ENCODE measurements at regions not wholly inside any gene's neighbourhood (a gene's known extent, or its start where the extent isn't known, plus 50 kb on each side); places are given as distances from the start of the nearest gene placed in this dataset.

- intact Hi-C loops (cut with DNase I) = no loop called here
- H3K4me3 ChIP-seq = no peak overlapping the region
- H3K36me3 ChIP-seq = no peaks in the 10 kb centered on the region
- DNase-seq (no peak), ATAC-seq (peak; percentile 40)
- no peak for TF ChIP-seq CTCF (IDR thresholded peaks at IDR 0.05)
- H3K27ac ChIP-seq = no peak overlapping the region
- no peaks in the 10 kb centered on the region for H3K9me3 ChIP-seq
- H3K27me3 ChIP-seq = no peaks in the 10 kb centered on the region
- H3K4me1 ChIP-seq = no peaks in the 10 kb centered on the region
These were observed 717.8 kb downstream of the EPHA7 start for GRCh38 chr6:92701425-92702096.

- Histone ChIP-seq H3K4me1 (no peaks in the 10 kb centered on the region), H3K27ac (no peak overlapping the region), H3K4me3 (no peak overlapping the region), H3K9me3 (no peaks in the 10 kb centered on the region), H3K36me3 (no peaks in the 10 kb centered on the region), H3K27me3 (no peaks in the 10 kb centered on the region)
- no peak for DNase-seq
- intact Hi-C loops (cut with DNase I) = no loop called here
- no peak for TF ChIP-seq CTCF (IDR thresholded peaks at IDR 0.05)
- peak; percentile 25 for ATAC-seq
These were observed 718.9 kb downstream of the EPHA7 start for GRCh38 chr6:92700411-92700810.

GRCh38 chr6:92690997-92691599 is 728.3 kb downstream of the EPHA7 start:
- Histone ChIP-seq H3K27ac (no peak overlapping the region), H3K9me3 (no peaks in the 10 kb centered on the region), H3K27me3 (no peaks in the 10 kb centered on the region), H3K4me1 (no peaks in the 10 kb centered on the region), H3K4me3 (no peak overlapping the region), H3K36me3 (no peaks in the 10 kb centered on the region)
- intact Hi-C loops (cut with DNase I) = no loop called here
- ATAC-seq (no peak), DNase-seq (no peak)
- TF ChIP-seq CTCF (IDR thresholded peaks at IDR 0.05) = no peak

- Histone ChIP-seq H3K9me3 (no peaks in the 10 kb centered on the region), H3K4me1 (no peaks in the 10 kb centered on the region), H3K27me3 (no peaks in the 10 kb centered on the region), H3K27ac (no peak overlapping the region), H3K36me3 (no peaks in the 10 kb centered on the region), H3K4me3 (no peak overlapping the region)
- ATAC-seq (peak; percentile 59), DNase-seq (no peak)
- no peak for TF ChIP-seq CTCF (IDR thresholded peaks at IDR 0.05)
- intact Hi-C loops (cut with DNase I) = no loop called here
These were observed 731.0 kb downstream of the EPHA7 start for GRCh38 chr6:92688342-92688741.

DNA sequence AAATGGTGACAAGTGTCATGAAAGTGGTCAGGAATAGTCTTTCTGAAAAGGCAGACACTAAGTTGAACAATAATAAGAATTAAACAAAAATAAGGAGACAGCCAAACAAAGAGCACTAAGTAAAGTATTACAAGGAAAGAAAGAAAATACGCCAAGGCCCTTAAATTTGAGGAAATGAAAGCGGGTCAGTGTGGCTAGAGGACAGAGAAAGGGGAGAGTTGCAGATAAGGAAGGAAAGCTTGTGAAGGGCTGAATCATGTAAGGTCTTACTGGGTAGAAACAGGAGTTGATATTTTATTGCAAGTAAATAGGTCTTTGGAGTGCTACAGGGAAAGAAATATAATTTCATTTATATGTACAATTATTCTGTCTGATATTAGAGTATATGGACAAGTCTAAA is 732.1 kb downstream of the EPHA7 start:
- DNase-seq (no peak), ATAC-seq (peak; percentile 59)
- Histone ChIP-seq H3K27ac (no peak overlapping the region), H3K4me3 (no peak overlapping the region), H3K36me3 (no peaks in the 10 kb centered on the region), H3K4me1 (no peaks in the 10 kb centered on the region), H3K9me3 (no peaks in the 10 kb centered on the region), H3K27me3 (no peaks in the 10 kb centered on the region)
- TF ChIP-seq CTCF (IDR thresholded peaks at IDR 0.05) = no peak
- intact Hi-C loops (cut with DNase I) = no loop called here

All from upper lobe of right lung (tissue), 1 donor.